ENCODE measurements at regions not wholly inside any gene's neighbourhood (a gene's known extent, or its start where the extent isn't known, plus 50 kb on each side); places are given as distances from the start of the nearest gene placed in this dataset.

GRCh38 chr1:55506740-55507577 is 291.8 kb upstream of the USP24 start:
- TF ChIP-seq EP300 (IDR thresholded peaks at IDR 0.05; ENCODE audit: borderline replicate concordance) (no peak), CEBPB (IDR thresholded peaks at IDR 0.05) (no peak), NFIC (IDR thresholded peaks at IDR 0.05) (no peak), CREB1 (IDR thresholded peaks at IDR 0.05; ENCODE audit: low read depth) (no peak), YY1 (IDR thresholded peaks at IDR 0.05; ENCODE audit: low read depth) (no peak), TCF12 (IDR thresholded peaks at IDR 0.05; ENCODE audit: low read depth) (no peak), TAF1 (IDR thresholded peaks at IDR 0.05; ENCODE audit: low read depth) (no peak), ZBTB7A (IDR thresholded peaks at IDR 0.05; ENCODE audit: low read depth) (no peak)
- TF ChIP-seq, protein P1, sequence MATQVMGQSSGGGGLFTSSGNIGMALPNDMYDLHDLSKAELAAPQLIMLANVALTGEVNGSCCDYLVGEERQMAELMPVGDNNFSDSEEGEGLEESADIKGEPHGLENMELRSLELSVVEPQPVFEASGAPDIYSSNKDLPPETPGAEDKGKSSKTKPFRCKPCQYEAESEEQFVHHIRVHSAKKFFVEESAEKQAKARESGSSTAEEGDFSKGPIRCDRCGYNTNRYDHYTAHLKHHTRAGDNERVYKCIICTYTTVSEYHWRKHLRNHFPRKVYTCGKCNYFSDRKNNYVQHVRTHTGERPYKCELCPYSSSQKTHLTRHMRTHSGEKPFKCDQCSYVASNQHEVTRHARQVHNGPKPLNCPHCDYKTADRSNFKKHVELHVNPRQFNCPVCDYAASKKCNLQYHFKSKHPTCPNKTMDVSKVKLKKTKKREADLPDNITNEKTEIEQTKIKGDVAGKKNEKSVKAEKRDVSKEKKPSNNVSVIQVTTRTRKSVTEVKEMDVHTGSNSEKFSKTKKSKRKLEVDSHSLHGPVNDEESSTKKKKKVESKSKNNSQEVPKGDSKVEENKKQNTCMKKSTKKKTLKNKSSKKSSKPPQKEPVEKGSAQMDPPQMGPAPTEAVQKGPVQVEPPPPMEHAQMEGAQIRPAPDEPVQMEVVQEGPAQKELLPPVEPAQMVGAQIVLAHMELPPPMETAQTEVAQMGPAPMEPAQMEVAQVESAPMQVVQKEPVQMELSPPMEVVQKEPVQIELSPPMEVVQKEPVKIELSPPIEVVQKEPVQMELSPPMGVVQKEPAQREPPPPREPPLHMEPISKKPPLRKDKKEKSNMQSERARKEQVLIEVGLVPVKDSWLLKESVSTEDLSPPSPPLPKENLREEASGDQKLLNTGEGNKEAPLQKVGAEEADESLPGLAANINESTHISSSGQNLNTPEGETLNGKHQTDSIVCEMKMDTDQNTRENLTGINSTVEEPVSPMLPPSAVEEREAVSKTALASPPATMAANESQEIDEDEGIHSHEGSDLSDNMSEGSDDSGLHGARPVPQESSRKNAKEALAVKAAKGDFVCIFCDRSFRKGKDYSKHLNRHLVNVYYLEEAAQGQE (IDR thresholded peaks at IDR 0.05; ENCODE audit: low read depth), result no peak
- TF ChIP-seq, protein P2, sequence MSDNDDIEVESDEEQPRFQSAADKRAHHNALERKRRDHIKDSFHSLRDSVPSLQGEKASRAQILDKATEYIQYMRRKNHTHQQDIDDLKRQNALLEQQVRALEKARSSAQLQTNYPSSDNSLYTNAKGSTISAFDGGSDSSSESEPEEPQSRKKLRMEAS (IDR thresholded peaks at IDR 0.05), result no peak
